Esophagus (tissue), 2 donors: ENCODE measurements at regions not wholly inside any gene's neighbourhood (a gene's known extent, or its start where the extent isn't known, plus 50 kb on each side); places are given as distances from the start of the nearest gene placed in this dataset.

Experiments
- H3K27ac ChIP-seq, 2 donors: one replicate each; pipeline ENCODE4 v1.5.1; 2013; ENCODE audit warnings: low read depth in 2 of 2, mild to moderate bottlenecking in 2 of 2, inconsistent platforms in 1 of 2, low read length in 1 of 2, moderate library complexity in 1 of 2
- H3K27me3 ChIP-seq, 2 donors: one replicate each; pipeline ENCODE4 v1.6.1; 2013; ENCODE audit warnings: low read length in 2 of 2, control low read depth in 1 of 2, mild to moderate bottlenecking in 1 of 2; ENCODE audit not compliant: insufficient read depth in 2 of 2, control insufficient read depth in 1 of 2
- H3K36me3 ChIP-seq, 2 donors: one replicate each; pipeline ENCODE4 v1.6.1; 2013; ENCODE audit warnings: low read length in 1 of 2; ENCODE audit not compliant: control insufficient read depth in 2 of 2, insufficient read depth in 2 of 2
- H3K4me1 ChIP-seq, 2 donors: one replicate each; pipeline ENCODE4 v1.6.1; 2013; ENCODE audit warnings: low read length in 1 of 2; ENCODE audit not compliant: control insufficient read depth in 2 of 2, insufficient read depth in 2 of 2
- H3K4me3 ChIP-seq, 2 donors: one replicate each; pipeline ENCODE4 v1.5.1; 2013; ENCODE audit warnings: low read length in 2 of 2, mild to moderate bottlenecking in 2 of 2, low read depth in 1 of 2, moderate library complexity in 1 of 2
- H3K9me3 ChIP-seq, 2 donors: one replicate each; pipeline ENCODE4 v1.6.1; 2013; ENCODE audit warnings: mild to moderate bottlenecking in 2 of 2, low read depth in 1 of 2, low read length in 1 of 2, moderate library complexity in 1 of 2; ENCODE audit not compliant: control insufficient read depth in 2 of 2, insufficient read depth in 1 of 2
- WGBS, 2 donors: extraction: QIAGEN DNeasy Blood & Tissue Kit; methylation state at CpG; one replicate each; pipeline ENCODE4 v1.1.7; 2013; 5-methylcytosine and 5-hydroxymethylcytosine counted together
- donor health status: healthy with polysubstance abuse.
- donor health status: Bipolar disorder and iron deficiency.

DNA sequence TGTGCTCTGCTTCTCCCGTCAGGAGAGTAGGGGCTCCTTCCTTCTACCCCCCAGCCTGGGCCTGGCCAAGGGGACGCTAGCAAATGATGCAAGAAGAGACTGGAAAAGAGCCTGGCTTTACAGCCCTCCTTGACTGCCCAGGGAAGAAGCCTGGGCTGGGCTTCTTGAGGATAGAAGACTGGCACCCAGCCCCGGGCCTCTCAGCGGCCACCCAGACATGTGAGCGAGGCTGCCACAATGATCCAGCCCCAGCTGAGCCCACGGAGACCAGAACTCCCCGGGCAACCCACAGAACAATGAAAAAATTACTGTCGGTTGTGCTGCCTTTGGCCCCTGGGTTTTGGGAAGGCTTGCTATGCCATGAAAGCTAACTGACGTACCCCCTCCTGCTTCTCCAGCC is 100.6 kb upstream of the PRR20G start:
- WGBS, 2 donors, result 64 to 66% methylated on average over 9 of the region's 9 CpGs
- no peak overlapping the region for H3K4me3 ChIP-seq
- peaks cover 0 to 3% of the 10 kb centered on the region in 2 donors for H3K27me3 ChIP-seq

DNA sequence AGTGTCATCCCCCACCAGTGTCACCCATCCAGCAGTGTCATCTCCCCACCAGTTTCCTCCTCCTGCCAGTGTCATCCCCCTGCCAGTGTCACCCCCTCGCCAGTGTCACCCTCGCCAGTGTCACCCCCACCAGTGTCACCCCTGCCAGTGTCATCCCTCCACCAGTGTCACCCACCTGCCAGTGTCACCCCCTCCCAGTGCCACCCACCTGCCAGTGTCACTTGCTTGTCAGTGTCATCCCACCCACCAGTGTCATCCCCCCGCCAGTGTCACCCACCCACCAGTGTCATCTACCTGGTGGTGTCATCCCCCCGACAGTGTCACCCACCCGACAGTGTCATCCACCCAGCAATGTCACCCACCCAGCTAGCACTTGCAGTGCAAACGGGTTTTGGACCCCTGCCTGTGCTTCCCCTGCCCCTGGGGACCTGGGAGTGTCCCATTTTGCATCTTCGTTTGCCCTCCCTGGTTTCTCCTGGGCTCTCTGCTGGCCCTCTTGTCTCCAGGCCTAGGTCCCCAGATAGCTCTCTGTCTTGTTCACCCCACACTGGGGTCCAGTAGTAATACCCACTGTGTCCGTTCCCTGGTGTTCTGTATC is 99.8 kb upstream of the PRR20G start:
- H3K27me3 ChIP-seq, result peaks cover 0 to 3% of the 10 kb centered on the region in 2 donors
- no peaks in the 10 kb centered on the region for H3K9me3 ChIP-seq
- no peak overlapping the region for H3K4me3 ChIP-seq
- no peak overlapping the region for H3K27ac ChIP-seq
- no peaks in the 10 kb centered on the region for H3K36me3 ChIP-seq
- 73 to 81% methylated on average over 8 of the region's 8 CpGs for WGBS, 2 donors
- H3K4me1 ChIP-seq, result no peaks in the 10 kb centered on the region

More for the DNA sequence above, 100.6 kb upstream of the PRR20G start:
- no peaks in the 10 kb centered on the region for H3K9me3 ChIP-seq
- H3K4me1 ChIP-seq, result no peaks in the 10 kb centered on the region
- H3K36me3 ChIP-seq, result no peaks in the 10 kb centered on the region
- H3K27ac ChIP-seq, result no peak overlapping the region

DNA sequence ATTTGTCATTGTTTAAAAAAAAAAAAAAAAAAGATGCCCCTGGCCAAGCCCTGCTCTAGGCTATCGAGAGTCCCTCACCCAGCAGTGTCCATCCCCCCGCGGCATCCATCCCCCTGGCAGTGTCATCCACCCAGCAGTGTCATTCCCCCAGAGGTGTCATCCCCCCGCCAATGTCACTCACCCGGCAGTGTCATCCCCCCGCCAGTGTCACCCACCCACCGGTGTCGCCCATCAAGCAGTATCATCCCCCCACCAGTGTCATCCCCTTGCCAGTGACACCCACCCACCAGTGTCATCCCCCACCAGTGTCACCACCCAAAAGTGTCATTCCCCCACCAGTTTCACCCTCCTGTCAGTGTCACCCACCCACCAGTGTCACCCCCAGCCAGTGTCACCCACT is 99.3 kb upstream of the PRR20G start:
- 78 to 82% methylated on average over 8 of the region's 8 CpGs for WGBS, 2 donors
- Histone ChIP-seq H3K4me1 (no peaks in the 10 kb centered on the region), H3K27ac (no peak overlapping the region), H3K36me3 (no peaks in the 10 kb centered on the region), H3K4me3 (no peak overlapping the region), H3K27me3 (peaks cover 0 to 3% of the 10 kb centered on the region in 2 donors), H3K9me3 (no peaks in the 10 kb centered on the region)

DNA sequence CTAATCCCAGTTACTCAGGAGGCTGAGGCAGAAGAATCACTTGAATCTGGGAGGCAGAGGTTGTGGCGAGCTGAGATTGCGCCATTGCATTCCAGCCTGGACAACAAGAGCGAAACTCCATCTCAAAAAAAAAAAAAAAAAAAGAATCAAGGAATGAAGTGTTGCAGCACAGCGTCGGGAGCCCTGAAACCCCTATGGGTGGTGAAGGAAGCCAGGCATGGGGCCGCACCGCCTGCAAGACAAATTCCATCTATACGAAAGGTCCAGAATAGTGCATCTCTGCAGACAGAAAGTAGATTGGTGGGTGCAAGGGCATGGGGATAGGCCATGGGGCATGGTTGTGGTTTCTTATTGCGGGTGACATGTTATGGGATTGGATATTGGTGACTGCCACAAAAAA is 98.6 kb upstream of the PRR20G start:
- WGBS, 2 donors, result 79 to 86% methylated on average over 9 of the region's 9 CpGs
- Histone ChIP-seq H3K4me3 (no peak overlapping the region), H3K4me1 (no peaks in the 10 kb centered on the region), H3K27me3 (peaks cover 2 to 3% of the 10 kb centered on the region in 2 donors), H3K9me3 (no peaks in the 10 kb centered on the region), H3K27ac (no peak overlapping the region), H3K36me3 (no peaks in the 10 kb centered on the region)

DNA sequence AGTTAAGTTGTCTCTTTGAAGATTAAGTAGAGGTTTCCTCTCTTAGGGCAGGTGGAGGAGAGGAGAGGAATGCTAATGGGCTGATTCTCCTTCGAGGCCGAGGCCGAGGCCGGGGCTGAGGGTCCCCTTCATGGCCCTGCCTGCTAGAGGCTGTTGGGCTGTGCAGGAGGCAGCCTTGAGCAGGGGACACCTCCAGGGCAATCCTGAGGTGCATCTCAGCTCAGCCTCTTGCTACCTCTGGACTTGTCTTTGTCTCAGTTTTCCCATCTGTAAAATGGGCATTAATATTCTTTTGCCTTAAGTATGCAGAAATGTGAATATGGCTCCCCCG is 97.7 kb upstream of the PRR20G start:
- H3K4me3 ChIP-seq, result no peak overlapping the region
- H3K9me3 ChIP-seq, result no peaks in the 10 kb centered on the region
- H3K27me3 ChIP-seq, result peaks cover 2 to 6% of the 10 kb centered on the region in 2 donors
- WGBS, 2 donors, result 88 to 89% methylated on average over 5 of the region's 5 CpGs
- no peak overlapping the region for H3K27ac ChIP-seq
- no peaks in the 10 kb centered on the region for H3K4me1 ChIP-seq
- H3K36me3 ChIP-seq, result no peaks in the 10 kb centered on the region

DNA sequence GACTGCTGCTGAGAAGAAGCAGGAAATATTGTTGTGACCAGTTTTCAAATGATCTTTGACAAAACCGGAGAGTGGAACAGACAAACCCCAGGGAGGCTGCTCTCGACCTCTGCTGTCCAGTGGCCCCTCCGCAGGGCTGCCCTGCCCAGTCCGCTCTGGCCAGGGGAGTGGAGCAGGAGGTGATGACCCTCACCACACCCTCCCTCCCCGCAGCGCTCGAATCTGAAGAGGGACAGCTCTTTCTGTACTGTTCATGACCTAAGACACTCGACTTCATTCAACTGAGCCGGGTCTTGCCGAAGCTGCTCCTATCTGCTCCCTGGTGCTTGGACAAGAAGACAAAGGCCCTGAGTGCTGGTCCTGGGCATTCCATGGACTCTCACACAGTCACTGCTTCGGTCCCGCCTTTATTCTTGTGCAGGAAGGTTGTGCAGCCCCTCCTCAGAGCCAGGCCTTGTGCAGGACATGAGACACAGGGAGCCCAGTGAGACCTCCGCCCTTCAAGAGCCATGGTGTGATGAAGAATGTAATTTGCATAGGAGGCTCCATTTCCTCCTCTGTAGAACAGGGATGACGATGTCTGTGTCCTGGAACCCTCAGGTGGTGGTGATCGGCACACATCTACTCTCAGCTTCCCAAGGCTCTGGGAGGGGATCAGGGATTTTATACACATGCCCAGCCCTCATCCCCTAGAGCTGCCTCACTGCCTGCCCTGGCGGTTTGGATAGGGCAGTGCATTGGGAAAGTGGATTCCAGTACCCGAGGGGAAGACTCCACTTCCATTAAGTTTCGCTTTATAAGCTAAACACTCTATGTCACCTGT is 97.1 kb upstream of the PRR20G start:
- H3K36me3 ChIP-seq, result no peaks in the 10 kb centered on the region
- WGBS, 2 donors, result 72 to 73% methylated on average over 18 of the region's 18 CpGs
- no peak overlapping the region for H3K4me3 ChIP-seq
- peaks cover 2 to 6% of the 10 kb centered on the region in 2 donors for H3K27me3 ChIP-seq
- no peak overlapping the region for H3K27ac ChIP-seq
- no peaks in the 10 kb centered on the region for H3K4me1 ChIP-seq
- no peaks in the 10 kb centered on the region for H3K9me3 ChIP-seq

DNA sequence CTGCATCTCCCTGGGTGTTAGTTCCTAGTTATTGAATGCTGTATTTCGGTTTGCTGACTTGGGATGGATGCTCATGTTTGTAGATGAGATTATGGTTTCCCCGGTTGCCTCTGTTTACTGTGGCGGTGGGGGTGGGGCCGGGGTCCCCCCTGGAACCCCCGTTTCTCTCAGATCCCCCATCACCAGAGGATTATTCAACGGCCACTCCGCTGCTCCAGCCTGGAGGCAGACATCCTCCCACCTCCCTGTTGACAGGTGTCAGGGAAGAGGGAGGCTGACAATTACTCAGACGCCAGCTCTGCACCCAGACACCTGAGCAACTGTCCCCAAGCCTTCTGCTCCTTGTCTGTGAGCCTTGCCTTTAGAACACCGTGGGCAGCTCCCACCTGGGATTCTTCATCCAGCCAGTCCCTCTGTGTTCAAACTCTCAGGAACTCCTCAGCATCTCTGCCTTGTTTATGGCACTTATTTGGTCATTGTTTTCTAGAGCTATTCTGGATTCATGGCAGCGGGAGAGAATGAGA is 95.9 kb upstream of the PRR20G start:
- Histone ChIP-seq H3K4me3 (no peak overlapping the region), H3K9me3 (no peaks in the 10 kb centered on the region), H3K36me3 (no peaks in the 10 kb centered on the region), H3K27me3 (peaks cover 2 to 6% of the 10 kb centered on the region in 2 donors), H3K27ac (no peak overlapping the region), H3K4me1 (no peaks in the 10 kb centered on the region)
- WGBS, 2 donors, result 49 to 59% methylated on average over 10 of the region's 10 CpGs

DNA sequence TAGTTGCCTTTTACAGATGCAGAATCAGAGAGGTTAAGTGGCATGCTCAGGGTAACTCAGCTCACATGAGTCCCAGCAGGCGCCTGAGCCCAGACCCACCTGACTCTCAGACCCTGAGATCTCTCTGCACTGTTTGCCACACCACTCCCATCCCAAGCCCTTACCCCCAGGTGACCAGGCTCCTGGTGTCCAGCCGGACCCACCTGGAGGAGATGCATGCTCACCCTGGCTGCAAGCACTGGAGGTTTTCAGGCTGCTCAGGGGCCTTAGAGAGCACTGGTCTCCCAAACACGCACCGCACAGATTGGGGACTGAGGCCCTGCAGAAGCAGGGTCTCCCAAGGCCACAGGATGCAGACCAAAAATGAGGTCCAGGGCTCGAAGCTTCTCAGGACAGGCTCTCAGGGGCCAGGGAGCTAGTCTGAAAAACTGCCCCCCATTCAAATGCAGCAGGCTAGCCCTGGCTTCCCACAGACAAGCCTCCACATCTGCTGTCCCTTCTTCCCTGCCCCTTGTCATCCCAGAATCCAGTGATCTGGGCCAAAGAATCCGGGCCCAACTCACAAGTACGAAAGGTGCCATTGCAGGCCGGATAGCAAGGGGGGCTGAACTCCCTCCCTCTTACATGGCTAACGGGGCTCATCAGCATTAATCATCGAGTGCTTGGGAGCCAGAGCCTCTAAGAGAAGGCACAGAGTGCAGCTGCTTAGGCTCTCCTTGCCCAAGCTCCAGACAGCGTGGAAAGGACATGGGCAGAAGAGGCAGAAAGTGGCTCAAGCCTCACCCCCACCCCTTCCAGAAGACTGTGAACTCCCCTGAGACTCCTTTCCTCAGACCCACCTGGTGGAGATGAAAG is 90.2 kb upstream of the PRR20G start:
- WGBS, 2 donors, result 70 to 71% methylated on average over 11 of the region's 11 CpGs
- Histone ChIP-seq H3K36me3 (no peaks in the 10 kb centered on the region), H3K4me3 (no peak overlapping the region), H3K4me1 (no peaks in the 10 kb centered on the region), H3K9me3 (no peaks in the 10 kb centered on the region), H3K27me3 (peaks cover 2 to 3% of the 10 kb centered on the region in 2 donors), H3K27ac (no peak overlapping the region)

DNA sequence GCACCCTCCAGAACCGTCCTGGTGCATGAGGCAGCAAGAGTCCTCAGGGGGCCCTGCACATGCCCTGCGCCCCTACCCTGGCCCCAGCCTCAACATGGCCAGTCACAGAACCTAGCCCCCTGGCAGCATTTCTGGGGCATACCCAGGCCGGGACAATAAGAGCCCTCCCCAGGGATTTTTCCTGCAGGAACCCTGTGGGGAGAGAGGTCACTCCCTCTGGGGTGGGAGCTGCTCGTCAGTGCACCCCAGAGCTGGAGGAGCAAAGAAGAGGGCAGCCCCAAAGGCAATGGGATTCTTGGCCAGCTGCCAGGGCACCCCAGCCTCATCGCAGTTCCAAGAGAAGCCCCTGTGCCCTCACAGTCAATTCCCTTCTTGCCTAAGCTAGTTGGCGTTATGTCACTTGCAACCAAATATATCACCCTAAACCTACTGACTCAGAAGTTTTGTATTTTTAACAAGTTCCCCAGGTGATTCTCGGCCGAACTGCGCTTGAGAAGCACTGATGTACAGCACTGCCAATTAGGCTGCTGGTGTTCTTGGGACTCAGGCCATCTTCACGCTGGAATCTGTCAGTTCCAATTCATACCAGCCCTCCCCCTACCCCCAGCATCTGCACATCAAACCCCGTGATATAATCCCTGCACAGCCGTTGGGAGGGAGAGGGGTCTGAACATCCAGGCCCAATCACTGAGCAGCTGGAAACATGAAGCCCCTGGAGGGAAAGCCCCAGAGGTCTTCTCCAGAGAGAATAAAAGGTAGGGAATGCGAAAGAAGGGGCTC is 87.5 kb upstream of the PRR20G start:
- Histone ChIP-seq H3K9me3 (no peaks in the 10 kb centered on the region), H3K27me3 (no peaks in the 10 kb centered on the region), H3K4me1 (no peaks in the 10 kb centered on the region), H3K27ac (no peak overlapping the region), H3K4me3 (no peak overlapping the region), H3K36me3 (no peaks in the 10 kb centered on the region)
- WGBS, 2 donors, result 76% methylated on average over 13 of the region's 13 CpGs
